GM23338 (cell line): ENCODE measurements at regions not wholly inside any gene's neighbourhood (a gene's known extent, or its start where the extent isn't known, plus 50 kb on each side); places are given as distances from the start of the nearest gene placed in this dataset.

Experiments used
- ZNF331 ChIP-seq: fragments of 250-450 bp; sonication (Bioruptor Pico); IDR thresholded peaks from 2 replicates; pipeline ENCODE4 v1.5.0; 2020; ENCODE audit warnings: low read depth, mild to moderate bottlenecking, moderate library complexity
- TF ChIP-seq, protein P1 (sequence below), 2 experiments: fragments of 200-600 bp in 1 of 2; sonication (generic) in 1 of 2; conservative IDR thresholded peaks; 2 replicates each; pipeline versions ENCODE4 v1.5.1 to v1.6.1; 2016 to 2017; ENCODE audit warnings: antibody characterized with exemption in 2 of 2, low read depth in 2 of 2, mild to moderate bottlenecking in 2 of 2, moderate library complexity in 1 of 2

DNA sequence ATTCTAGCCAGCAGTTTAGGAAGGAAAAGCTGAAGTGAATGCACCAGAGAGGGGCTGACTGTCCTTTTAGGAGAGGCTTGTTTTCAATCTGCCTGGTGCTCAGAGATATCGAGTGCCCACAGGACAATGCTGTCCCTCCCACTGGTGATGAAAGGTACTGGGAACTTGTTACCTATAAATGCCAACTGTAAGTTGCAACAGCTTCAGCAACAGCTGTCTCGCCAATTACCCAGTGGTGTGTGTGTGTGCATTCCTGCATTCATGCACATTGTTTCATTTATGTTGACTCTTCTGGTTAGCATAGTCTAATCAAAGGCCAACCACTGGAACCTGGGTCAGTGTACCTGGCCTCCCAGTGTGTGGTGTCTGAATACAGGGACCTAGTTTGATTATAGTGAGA is 161.1 kb downstream of the CSNK1G3 start:
- TF ChIP-seq ZNF331 = no peak
- TF ChIP-seq, protein P1, sequence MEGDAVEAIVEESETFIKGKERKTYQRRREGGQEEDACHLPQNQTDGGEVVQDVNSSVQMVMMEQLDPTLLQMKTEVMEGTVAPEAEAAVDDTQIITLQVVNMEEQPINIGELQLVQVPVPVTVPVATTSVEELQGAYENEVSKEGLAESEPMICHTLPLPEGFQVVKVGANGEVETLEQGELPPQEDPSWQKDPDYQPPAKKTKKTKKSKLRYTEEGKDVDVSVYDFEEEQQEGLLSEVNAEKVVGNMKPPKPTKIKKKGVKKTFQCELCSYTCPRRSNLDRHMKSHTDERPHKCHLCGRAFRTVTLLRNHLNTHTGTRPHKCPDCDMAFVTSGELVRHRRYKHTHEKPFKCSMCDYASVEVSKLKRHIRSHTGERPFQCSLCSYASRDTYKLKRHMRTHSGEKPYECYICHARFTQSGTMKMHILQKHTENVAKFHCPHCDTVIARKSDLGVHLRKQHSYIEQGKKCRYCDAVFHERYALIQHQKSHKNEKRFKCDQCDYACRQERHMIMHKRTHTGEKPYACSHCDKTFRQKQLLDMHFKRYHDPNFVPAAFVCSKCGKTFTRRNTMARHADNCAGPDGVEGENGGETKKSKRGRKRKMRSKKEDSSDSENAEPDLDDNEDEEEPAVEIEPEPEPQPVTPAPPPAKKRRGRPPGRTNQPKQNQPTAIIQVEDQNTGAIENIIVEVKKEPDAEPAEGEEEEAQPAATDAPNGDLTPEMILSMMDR (conservative IDR thresholded peaks at IDR 0.05; ENCODE audit: low read depth in 2 of 2) = no peak
